ENCODE measurements at regions not wholly inside any gene's neighbourhood (a gene's known extent, or its start where the extent isn't known, plus 50 kb on each side); places are given as distances from the start of the nearest gene placed in this dataset.
A peak's percentile ranks its signal among the peaks of the same experiment; 100 is the strongest.
"Not testable (repeated sequence)": the region's sequence is repeated elsewhere in the genome, so short reads cannot be mapped to it uniquely, and the experiment has no call there.

DNA sequence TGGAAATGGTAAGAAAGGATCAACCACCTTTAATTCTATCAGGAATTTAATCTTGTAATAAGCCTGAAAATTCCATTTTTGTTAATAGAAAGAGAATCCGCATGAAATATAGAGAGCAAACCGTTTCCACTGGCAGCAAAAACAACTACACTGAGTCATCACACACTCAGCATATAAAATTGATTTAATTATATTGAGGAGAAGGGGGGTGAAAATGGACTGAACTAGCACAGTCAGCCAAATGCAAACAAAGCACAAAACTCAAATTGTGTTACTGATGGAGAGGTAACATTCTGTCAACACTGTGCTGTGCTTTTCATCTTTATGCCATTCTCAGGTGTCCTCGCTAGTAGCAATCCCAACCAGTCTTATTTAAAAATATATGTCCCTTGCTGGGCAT, 1583.9 kb downstream of the MRPL39 start:
- DNase-seq, result no peak

DNA sequence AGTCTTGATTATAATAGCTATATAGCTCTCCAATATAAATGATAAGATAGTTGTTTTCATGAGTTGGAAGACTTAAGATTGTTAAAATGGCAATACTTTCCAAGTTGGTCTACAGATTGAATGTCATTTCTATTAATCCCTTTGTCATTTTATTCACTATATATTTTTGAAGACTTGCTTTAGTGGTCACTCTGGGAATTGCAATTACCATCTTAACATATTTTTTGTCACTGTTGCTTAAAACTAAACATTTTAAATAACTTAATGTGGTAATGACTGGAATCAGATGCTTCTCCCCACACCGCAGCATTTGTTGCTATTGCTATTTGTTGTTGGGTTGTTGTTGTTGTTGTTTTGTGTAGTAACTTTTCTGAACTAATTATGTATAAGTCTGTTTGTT, 1592.9 kb downstream of the MRPL39 start:
- DNase-seq, result no peak

DNA sequence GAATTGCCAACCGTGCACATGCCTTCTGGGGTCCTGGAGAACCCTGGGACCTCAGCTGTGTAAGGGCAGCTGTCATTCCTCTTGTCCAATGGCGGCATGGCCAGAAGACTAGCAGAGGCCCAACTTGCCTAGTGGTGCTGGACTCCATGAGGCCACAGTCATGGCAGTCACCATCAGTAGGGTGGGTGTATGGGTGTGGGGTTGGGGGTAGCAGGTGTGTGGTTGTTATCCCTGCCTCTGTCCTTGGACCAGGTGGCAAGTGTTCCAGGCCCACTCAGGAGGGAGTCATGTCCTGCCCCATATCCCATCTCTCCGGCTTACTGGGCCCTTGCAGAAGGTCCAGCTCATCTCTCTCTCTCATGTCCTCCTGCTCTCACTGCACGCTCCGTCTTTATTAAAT, 1596.2 kb downstream of the MRPL39 start:
- no peak for DNase-seq

DNA sequence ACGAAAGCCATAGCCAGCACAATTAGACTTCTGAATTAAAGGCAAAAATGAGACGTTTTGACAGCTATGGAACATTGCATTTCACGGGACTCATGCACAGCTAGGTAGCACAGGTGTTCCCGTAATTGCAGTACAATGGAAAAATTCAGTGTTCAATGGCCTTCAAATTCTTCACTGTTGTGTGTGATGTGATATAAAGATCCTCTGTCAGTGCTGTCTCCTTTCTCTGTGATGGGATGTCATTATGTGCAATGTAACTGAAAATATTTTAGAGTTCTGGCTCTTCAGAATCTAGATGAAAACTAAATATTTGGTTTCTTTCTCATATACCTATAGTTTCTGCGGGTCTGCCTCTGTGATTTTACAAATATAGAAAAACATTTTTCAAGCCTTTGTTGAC, 1599.7 kb downstream of the MRPL39 start:
- DNase-seq, result no peak

DNA sequence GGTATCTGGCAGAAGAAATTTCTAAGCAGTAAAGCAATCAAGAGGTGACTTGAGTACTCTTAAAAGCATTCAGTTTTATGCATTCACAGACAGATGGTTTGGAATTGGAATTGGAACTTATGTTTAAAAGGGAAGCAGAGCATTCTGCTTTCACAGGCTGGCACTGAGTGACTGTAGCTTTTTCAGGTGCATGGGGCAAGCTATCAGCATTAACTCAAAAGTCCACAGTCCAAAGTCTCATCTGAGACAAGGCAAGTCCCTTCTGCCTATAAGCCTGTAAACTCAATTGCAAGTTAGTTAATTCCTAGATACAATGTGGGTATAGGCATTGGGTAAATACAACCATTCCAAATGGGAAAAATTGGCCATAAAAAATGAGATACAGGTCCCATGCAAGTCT, 1620.3 kb downstream of the MRPL39 start:
- DNase-seq, result no peak

DNA sequence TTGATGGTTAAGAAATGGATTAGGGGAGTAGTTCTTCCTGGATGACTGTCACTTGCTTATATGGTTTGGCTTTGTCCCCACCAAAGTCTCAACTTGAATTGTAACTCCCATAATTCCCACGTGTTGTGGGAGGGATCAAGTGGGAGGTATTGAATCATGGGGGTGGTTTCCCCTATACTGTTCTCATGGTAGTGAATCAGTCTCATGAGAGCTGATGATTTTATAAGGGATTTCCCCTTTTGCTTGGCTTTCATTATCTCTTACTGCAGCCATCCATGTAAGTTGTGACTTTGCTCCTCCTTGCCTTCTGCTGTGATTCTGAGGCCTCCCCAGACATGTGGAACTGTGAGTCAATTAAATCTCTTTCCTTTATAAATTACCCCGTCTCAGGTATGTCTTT, 1621.1 kb downstream of the MRPL39 start:
- no peak for DNase-seq

DNA sequence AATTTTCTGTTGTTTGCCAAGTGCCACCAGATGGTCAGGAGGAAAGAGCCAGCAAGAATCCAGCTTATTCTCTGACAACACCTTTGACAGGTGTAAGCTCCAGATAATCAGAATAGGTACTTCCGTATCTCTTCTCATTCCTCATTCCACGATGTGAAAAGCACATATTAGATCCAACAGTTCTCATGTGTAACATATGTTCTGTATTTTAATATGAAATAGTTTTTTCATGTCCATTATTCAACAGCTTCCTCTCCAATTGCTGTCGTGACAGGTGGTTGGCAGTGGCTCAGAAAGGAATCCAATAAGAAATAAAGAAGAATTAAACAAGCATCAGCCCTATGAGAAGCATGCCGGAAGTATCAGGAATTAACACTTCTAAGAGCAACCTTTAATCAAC, 1624.7 kb downstream of the MRPL39 start:
- no peak for DNase-seq

DNA sequence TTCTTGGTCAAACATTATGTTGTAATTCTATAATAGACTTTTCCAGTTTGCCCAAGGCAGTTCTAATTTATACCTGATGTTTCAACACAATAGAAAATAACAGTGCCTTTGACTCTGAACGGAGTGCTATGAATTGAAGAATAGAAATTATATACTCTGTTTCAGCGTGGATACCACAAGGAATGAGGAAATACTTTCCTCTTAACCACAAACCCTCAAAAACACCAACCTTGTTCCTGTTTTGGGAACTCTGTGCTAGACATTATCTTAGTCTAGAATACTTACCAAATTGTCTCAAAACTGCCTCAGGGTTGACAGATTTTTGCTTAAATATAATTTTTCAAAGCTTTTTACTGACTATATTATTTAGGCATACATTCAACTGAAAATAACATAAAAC, 1629.3 kb downstream of the MRPL39 start:
- DNase-seq, result no peak

DNA sequence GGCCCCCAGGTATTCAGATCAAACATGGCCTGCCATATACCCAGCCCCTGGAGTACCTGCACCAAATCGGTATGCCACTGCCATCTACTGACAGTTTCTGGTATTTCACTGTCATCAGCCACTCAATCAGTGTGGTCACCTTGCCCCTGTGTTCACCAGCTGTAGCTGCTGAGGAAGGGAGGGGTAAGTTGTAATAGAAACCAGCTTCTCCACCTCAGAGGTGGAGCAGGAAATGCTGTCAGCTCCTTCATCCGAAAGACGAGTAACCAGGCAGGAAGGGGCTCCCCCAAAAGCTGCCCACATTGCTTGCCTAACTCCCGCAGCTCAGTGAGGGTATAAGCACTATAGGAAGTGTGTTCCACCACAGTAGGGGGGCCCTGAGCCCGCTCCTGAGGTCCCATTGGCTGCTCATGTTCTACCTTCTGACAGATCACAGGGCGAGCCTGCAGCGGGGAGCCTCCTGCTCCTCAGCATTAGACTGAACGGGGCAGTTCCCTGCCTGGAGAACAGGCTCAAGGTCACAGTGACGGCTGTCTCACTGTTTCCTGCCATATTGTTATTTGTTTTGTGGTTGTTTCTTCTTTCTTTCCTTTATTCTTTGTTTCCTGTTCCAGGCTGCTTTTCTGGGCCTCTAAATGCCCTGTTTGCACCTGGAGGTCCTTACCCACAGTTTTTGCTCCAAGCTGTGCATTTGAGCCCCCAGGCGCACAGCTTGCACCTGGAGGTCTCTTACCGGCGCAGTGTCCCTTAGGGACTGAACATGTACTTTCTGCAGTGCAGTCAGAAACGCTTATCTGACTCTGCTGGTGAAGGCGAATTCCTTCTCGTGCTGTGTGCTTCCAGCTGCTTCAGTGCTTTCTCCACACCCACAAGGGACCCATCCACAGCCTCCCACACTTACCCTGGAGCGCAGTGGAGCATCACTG, 1638.3 kb downstream of the MRPL39 start:
- DNase-seq, result no peak

DNA sequence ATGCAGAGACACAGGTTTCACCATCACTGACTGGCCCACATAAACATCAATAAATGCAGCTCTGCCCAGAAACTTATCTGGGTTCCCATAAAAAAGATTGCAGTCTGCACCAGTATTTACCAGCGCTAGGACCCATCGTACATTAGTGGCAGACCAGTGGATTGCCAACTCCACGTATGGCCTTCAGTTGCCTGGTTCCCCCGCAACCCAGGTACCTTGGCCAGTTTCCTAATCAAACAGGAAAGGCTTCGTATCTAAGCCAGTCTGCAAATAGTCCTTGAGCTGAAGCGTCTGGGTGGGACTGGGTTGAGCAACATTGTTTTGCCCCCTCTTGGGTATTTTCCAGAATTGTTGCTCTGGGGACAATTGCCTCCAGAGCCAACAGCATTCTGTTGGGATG, 1639.3 kb downstream of the MRPL39 start:
- no peak for DNase-seq

DNA sequence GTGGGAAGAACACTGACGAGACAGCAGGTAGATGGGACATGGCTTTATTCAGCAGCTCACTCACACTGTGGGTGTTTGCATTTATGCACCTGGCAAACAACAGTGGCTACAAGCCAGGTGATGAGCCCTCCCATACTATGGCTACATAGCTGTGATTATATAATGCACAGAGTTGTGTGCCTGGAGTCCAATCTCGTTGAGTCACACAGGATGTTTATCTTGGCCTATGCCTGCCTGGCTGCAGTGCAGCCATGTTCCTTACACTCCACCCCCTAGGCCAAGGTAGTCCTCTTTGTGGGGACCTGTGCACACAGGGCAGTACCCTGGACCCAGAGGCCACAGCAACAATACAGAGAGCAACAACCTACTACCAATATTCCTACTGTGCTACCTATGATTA, 1643.8 kb downstream of the MRPL39 start:
- DNase-seq, result no peak

DNA sequence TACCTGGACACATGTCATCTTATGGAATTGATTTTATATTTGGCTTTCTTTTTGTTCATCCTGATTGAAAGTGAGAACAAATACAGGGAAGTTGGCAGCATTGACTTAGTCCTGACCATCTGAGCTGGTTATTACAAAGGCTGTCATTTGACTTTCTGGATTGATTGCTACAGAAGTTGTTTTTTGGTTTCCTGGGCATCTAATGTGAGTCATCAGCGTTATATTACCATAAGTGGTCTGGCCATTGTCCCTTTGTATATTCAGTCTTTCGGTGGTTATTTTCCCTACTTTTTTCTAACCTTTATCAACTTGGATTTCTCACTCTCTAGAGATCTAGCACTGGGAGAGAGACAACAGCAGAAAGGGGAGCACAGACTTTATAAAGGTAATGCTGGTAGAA, 1646.5 kb downstream of the MRPL39 start:
- no peak for DNase-seq

DNA sequence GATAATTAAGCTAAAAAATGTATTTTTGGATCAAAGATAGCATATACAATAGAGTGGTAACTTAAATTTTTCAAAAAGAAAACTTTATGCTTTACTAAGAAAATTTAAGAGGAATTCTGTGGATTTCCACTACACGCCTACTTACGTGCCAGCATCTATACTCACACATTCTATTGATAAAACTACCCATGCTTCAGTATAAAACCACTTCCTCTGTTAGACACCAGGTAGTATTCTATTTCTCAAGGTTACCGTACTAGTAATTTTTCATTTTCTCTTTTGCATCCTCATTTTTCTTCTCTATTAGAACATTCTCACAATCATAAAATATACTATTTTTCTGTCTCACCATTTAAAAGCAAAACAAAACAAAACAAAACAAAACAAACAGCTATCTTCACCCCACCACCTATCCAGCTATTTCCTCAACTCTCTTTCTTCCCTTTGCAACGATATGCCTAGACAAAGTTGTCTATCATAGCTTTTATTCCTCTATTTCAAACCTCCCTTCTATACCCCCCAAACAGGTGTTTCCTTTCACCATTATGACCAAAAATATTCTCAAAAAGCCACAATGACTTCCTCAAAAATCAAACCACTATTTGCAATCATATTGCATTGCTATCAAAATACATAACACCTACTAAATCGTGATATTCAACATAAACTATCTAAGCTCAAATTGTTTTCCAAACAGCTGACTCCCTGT, 1652.0 kb downstream of the MRPL39 start:
- DNase-seq, result no peak

DNA sequence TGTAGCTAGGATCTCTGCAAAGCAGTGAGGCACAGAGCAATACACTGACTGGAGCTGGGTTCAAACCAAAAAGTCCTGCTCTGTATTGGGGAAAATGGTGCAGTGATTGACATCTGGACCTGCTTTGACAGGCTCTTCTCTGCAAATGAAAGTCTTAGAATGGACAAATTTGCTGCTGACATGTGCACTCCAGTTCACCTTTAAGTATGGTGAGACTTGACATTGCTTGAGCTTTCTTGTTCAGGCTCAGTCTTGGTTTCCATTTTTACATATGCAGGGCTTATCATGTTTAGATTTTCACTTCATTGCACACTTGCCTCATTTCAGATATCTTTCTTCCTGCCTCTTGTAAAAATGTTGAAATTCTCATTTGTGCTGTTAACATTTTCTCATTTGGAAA, 1655.0 kb downstream of the MRPL39 start:
- DNase-seq, result no peak

DNA sequence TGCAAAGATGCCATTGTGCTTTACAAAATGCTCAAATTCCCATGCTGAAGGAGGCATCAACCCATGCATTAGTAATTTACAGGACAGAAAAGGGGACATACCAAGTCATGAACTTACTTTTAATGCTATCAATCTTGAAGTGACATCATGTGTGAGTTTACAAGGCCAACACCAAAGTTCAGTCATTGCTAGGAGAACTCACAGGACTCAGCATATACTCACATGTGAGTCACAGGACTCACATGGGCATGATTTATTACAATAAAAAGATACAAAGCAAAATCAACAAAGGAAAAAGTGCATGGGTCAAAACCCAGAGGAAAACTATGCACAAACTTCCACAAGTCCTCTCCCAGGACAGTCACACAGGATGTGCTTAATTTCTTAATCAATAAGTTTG, 1656.0 kb downstream of the MRPL39 start:
- DNase-seq, result no peak

DNA sequence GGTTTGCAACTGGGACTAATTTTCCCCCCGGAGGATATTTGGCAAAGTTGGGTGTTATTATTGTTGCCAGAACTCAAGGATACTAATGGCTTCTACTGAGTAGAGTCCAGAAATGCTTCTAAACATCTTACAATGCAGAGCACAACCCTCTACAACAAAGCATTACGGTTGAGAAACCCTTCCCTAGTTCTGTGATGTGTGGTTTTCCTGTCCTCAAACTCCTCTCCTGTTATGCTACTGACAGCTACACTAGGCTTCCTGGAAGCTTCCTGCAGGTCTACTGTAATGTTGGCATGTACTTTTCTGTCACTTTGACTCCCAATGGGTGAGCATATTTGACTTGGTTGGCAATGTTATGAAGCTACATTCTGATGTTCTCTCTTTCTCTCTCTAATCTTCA, 1656.9 kb downstream of the MRPL39 start:
- no peak for DNase-seq

DNA sequence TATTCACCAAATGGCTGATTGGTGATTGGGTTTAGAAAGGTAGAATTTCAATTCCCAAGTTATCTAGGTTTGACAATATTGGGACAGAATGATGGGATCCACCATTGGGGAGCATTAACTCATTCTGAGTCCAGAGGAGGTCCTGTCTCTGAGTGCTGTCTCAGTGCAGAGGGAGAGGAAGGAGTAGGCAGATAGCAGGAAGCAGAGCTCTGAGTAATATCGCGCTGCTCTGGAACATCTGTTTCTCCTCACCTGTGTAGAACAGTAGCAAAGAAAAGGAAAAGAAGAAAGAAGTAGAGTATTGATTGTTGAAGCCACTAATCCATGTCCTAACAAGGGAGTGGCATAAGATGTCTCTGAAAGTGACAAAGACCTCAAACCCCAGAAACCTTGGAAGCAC, 1657.8 kb downstream of the MRPL39 start:
- DNase-seq, result no peak

DNA sequence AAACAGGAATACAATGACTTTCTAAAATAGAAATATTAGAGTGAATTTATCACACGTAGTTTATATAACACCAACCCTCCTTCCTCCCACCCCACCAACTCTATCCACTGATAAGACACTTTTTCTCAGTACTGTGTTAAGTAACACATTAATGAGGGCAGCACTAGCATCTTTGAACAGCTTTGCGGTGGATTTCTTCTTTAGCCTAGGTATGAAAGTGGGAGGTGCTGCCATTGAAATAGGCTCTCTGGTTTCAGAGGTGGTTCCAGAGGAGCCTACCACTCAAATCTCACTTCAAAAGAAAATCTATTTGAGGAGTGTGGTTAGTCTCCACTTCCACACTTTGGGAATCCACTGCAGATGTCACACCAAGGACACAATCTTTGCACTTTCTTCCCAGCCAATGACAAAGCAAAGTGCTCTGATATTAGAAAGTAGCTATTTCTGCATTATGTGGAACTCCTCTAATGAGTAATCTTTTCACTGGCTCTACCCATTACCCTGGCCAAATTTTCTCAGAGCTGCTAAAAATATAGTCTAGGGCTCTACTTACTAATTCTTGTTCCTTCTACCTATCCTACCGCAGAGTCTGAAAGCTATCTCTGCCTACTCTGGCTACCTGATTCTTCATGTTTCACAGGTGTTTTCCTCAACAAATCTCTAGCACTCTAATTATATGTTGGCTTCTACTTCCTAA, 1667.8 kb downstream of the MRPL39 start:
- no peak for DNase-seq

DNA sequence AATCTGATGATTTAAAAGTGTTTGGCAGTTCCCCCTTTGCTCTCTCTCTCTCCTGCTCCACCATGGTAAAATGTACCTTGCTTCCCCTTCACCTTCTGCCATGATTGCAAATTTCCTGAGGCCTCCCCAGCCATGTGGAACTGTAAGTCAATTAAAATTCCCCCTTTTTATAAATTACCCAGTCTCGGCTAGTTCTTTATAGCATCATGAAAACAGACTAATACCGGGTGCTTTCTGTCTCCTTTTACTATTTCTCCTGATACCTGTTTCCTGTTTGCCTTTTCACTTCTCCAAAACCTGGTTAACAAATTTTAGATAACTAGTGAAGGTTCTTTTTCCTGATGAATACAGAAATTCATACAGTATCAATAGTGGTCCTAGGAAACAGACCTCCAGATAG, 1670.3 kb downstream of the MRPL39 start:
- no peak for DNase-seq

DNA sequence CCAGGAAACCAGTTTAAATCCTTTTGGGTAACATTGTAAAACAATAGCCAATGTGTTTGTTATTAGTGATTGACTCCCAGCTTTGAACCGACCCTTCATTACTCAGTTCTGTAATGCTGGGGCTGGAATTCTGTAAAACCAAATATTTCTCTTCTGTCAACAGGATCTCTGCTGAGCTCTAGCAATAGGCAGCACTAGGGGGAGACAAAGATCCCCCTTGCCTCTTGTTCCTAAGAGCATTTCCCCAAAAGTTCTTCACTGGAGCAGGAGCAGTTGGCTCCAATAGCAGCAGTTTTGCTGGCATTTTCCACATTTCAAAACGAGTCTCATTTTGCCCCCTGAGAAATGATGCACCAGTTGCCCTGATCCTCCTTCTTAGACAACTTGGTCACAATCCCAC, 1671.1 kb downstream of the MRPL39 start:
- peak in 10 of 51 donors; percentile 0 to 31 (median 10) for DNase-seq

DNA sequence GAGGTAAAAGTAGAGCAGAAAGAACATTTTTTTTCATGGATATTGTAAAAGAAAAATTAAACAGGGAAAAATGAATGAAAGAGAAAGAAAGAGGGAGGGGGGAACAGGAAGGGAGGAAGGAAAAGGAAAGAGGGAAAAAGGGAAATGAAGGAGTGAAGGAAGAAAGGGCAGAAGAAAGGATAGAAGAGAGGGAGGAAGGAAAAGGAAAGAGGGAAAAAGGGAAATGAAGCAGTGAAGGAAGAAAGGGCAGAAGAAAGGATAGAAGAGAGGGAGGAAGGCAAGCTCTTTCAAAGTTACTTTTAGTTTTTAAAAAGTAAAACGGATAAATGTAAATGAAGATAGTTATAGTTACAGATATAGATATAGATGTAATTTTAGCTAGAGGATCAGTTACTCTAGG, 1676.7 kb downstream of the MRPL39 start:
- DNase-seq, result no peak

DNA sequence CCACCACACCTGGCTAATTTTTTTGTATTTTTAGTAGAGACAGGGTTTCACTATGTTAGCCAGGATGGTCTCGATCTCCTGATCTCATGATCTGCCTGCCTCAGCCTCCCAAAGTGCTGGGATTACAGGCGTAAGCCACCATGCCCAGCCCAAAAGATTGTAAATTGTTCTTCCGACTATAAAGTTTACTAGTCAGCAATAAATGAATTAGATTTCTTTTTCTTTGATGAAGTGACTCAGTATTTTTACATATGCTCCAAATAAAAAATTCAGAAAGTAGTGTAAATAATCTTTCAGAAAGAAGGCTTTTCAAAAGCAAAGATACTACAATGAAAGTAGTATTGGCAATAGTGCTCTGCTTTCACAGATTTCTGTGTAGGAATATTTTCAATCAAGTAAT, 1680.9 kb downstream of the MRPL39 start:
- not testable (repeated sequence) for DNase-seq

All from hypothalamus (tissue), 51 donors.